Prostate gland (tissue), 2 donors: ENCODE measurements at regions not wholly inside any gene's neighbourhood (a gene's known extent, or its start where the extent isn't known, plus 50 kb on each side); places are given as distances from the start of the nearest gene placed in this dataset.

Source experiments
- POLR2A ChIP-seq: fragments of 450-650 bp; IDR thresholded peaks from one replicate; pipeline ENCODE4 v1.6.1; 2016; ENCODE audit warnings: antibody characterized with exemption, mild to moderate bottlenecking
- POLR2AphosphoS5 ChIP-seq: sonication (generic); formaldehyde crosslinking; IDR thresholded peaks from one replicate; pipeline ENCODE4 v1.6.1; 2017; ENCODE audit warnings: antibody characterized with exemption
- TF ChIP-seq, protein P1 (sequence below), 4 experiments: fragments of 200-600 bp in 2 of 4; fragments of 450-650 bp in 2 of 4; sonication (generic) in 2 of 4; IDR thresholded peaks; 1 replicate in 3 of 4; 2 replicates in 1 of 4; pipeline ENCODE4 v1.5.1; 2016 to 2019; ENCODE audit warnings: antibody characterized with exemption in 4 of 4, mild to moderate bottlenecking in 2 of 4, moderate library complexity in 2 of 4

- TF ChIP-seq POLR2A (no peak), POLR2AphosphoS5 (no peak)
- TF ChIP-seq, protein P1, sequence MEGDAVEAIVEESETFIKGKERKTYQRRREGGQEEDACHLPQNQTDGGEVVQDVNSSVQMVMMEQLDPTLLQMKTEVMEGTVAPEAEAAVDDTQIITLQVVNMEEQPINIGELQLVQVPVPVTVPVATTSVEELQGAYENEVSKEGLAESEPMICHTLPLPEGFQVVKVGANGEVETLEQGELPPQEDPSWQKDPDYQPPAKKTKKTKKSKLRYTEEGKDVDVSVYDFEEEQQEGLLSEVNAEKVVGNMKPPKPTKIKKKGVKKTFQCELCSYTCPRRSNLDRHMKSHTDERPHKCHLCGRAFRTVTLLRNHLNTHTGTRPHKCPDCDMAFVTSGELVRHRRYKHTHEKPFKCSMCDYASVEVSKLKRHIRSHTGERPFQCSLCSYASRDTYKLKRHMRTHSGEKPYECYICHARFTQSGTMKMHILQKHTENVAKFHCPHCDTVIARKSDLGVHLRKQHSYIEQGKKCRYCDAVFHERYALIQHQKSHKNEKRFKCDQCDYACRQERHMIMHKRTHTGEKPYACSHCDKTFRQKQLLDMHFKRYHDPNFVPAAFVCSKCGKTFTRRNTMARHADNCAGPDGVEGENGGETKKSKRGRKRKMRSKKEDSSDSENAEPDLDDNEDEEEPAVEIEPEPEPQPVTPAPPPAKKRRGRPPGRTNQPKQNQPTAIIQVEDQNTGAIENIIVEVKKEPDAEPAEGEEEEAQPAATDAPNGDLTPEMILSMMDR (IDR thresholded peaks at IDR 0.05) = no peak
Observed at GRCh38 chr16:51924744-51925143, 622.2 kb downstream of the TOX3 start.
